Prostate gland (tissue), 2 donors: ENCODE measurements at regions not wholly inside any gene's neighbourhood (a gene's known extent, or its start where the extent isn't known, plus 50 kb on each side); places are given as distances from the start of the nearest gene placed in this dataset.
"Not testable (repeated sequence)": the region's sequence is repeated elsewhere in the genome, so short reads cannot be mapped to it uniquely, and the experiment has no call there.

Source experiments
- DNase-seq: peaks from one replicate; pipeline ENCODE4 v3.0.0-alpha.2; 2019; ENCODE audit warnings: low spot score
- H3K27ac ChIP-seq, 2 donors: fragments of 200-600 bp; sonication (generic); 2 replicates each; pipeline ENCODE4 v1.5.1; 2017 to 2019
- H3K27me3 ChIP-seq: fragments of 200-600 bp; sonication (generic); replicated peaks from 2 replicates; pipeline ENCODE4 v1.5.1; 2019; ENCODE audit not compliant: insufficient read depth
- H3K36me3 ChIP-seq, 2 donors: fragments of 200-600 bp; sonication (generic); 1 replicate in 1 of 2; 2 replicates in 1 of 2; pipeline versions ENCODE4 v1.5.1 to v1.8.1; 2017 to 2019
- H3K4me1 ChIP-seq: fragments of 200-600 bp; sonication (generic); replicated peaks from 2 replicates; pipeline ENCODE4 v1.5.1; 2019
- H3K4me3 ChIP-seq, 2 donors: fragments of 200-600 bp; sonication (generic); 2 replicates each; pipeline ENCODE4 v1.5.1; 2017 to 2019
- H3K9me3 ChIP-seq: fragments of 200-600 bp; sonication (generic); 2 replicates; pipeline ENCODE4 v1.5.1; 2017
- POLR2A ChIP-seq: fragments of 450-650 bp; IDR thresholded peaks from one replicate; pipeline ENCODE4 v1.6.1; 2016; ENCODE audit warnings: antibody characterized with exemption, mild to moderate bottlenecking
- POLR2AphosphoS5 ChIP-seq: sonication (generic); formaldehyde crosslinking; IDR thresholded peaks from one replicate; pipeline ENCODE4 v1.6.1; 2017; ENCODE audit warnings: antibody characterized with exemption
- WGBS: methylation state at CpG from one replicate; pipeline ENCODE4 v1.1.5; 2018; 5-methylcytosine and 5-hydroxymethylcytosine counted together
- intact Hi-C: fragments of 100-400 bp; cut with DNase I; formaldehyde crosslinking; loops from one replicate; pipeline ENCODE4 v1.14.2; 2022
- TF ChIP-seq, protein P1 (sequence below), 4 experiments: fragments of 200-600 bp in 2 of 4; fragments of 450-650 bp in 2 of 4; sonication (generic) in 2 of 4; IDR thresholded peaks; 1 replicate in 3 of 4; 2 replicates in 1 of 4; pipeline ENCODE4 v1.5.1; 2016 to 2019; ENCODE audit warnings: antibody characterized with exemption in 4 of 4, mild to moderate bottlenecking in 2 of 4, moderate library complexity in 2 of 4

DNA sequence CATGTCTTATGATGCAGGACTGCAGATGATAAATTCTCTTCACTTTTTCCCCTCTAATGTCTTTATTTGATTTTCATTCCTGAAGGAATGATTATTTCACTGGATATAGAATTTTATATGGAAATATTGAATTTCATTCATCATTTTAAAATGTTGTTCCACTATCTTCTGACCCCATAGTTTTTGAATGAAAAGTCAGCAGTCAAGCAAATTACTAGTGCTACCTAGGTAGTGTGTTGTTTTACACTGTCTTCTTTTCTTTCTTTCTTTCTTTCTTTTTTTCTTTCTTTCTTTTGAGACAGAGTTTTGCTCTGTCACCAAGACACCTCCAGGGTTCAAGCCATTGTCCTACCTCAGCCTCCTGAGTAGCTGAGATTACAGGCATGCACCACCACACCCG is 76.9 kb downstream of the WSB1 start:
- Histone ChIP-seq H3K9me3 (no peaks in the 10 kb centered on the region), H3K36me3 (no peaks in the 10 kb centered on the region), H3K27ac (no peak overlapping the region), H3K27me3 (no peaks in the 10 kb centered on the region), H3K4me1 (no peaks in the 10 kb centered on the region), H3K4me3 (no peak overlapping the region)
- WGBS = 100% methylated on average over 1 of the region's 1 CpG
- intact Hi-C loops = no loop called here
- TF ChIP-seq POLR2AphosphoS5 = no peak
- no peak for TF ChIP-seq POLR2A
- TF ChIP-seq, protein P1, sequence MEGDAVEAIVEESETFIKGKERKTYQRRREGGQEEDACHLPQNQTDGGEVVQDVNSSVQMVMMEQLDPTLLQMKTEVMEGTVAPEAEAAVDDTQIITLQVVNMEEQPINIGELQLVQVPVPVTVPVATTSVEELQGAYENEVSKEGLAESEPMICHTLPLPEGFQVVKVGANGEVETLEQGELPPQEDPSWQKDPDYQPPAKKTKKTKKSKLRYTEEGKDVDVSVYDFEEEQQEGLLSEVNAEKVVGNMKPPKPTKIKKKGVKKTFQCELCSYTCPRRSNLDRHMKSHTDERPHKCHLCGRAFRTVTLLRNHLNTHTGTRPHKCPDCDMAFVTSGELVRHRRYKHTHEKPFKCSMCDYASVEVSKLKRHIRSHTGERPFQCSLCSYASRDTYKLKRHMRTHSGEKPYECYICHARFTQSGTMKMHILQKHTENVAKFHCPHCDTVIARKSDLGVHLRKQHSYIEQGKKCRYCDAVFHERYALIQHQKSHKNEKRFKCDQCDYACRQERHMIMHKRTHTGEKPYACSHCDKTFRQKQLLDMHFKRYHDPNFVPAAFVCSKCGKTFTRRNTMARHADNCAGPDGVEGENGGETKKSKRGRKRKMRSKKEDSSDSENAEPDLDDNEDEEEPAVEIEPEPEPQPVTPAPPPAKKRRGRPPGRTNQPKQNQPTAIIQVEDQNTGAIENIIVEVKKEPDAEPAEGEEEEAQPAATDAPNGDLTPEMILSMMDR (IDR thresholded peaks at IDR 0.05) = no peak
- no peak for DNase-seq

DNA sequence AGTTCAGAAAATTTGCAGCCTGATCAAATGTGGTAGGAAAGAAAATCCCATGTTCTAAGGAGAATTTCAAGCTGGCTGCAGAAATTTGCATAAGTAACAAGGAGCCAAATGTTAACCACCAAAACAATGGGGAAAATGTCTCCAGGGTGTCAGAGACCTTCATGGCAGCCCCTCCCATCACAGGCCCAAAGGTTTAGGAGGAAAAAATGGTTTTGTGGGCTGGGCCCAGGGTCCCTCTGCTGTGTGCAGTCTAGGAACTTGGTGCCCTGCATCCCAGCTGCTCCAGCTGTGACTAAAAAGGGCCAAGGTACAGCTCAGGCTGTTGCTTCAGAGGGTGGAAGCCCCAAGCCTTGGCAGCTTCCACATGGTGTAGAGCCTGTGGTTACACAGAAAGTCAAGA is 79.8 kb downstream of the WSB1 start:
- H3K4me3 ChIP-seq, H3K27me3 ChIP-seq, intact Hi-C loops, H3K4me1 ChIP-seq, DNase-seq, H3K9me3 ChIP-seq, H3K36me3 ChIP-seq, H3K27ac ChIP-seq: not testable (repeated sequence)

DNA sequence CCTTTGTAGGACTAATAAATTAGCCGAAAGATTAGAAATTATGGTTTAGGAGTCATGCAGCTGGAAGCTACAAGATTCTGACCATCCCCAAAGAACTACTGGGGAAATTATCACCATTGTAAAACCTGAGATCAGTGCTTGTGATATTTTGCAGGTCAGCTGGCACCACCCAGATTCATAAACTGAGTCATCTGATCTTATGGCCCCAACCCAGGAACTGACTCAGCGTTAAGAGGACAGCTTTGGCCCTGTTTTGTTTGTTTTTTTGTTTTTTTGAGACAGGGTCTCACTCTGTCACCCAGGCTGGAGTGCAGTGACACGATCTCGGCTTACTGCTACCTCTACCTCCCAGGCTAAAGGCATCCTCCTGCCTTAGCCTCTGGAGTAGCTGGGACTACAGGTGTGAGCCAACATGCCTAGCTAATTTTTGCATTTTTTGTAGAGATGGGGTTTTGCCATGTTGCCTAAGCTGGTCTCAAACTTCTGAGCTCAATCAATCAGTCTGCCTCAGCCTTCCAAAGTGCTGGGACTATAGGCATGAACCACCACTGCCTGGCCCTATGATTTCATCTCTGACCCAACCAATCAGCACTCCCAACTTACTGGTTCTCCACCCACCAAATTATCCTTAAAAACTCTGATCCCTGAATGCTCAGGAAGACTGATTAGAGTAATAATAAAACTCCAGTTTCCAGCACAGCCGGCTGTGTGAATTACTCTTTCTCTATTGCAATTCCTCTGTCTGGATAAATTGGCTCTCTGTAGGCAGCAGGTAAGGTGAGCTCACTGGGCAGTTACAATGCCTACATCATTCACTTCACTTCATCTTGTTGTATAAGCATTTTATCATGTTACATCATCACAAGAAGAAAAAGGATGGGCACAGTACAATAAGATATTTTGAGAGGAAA is 79.4 kb upstream of the KSR1 start:
- Histone ChIP-seq H3K4me3 (no peak overlapping the region), H3K9me3 (no peaks in the 10 kb centered on the region), H3K27me3 (no peaks in the 10 kb centered on the region), H3K27ac (peak overlapping the region in 1 of 2 donors; percentile 20), H3K36me3 (no peaks in the 10 kb centered on the region), H3K4me1 (peaks cover 11% of the 10 kb centered on the region)
- DNase-seq = no peak
- 67% methylated on average over 5 of the region's 5 CpGs for WGBS
- intact Hi-C loops = no loop called here
- TF ChIP-seq POLR2A (no peak), POLR2AphosphoS5 (no peak)
- TF ChIP-seq, protein P1 (IDR thresholded peaks at IDR 0.05) = no peak

DNA sequence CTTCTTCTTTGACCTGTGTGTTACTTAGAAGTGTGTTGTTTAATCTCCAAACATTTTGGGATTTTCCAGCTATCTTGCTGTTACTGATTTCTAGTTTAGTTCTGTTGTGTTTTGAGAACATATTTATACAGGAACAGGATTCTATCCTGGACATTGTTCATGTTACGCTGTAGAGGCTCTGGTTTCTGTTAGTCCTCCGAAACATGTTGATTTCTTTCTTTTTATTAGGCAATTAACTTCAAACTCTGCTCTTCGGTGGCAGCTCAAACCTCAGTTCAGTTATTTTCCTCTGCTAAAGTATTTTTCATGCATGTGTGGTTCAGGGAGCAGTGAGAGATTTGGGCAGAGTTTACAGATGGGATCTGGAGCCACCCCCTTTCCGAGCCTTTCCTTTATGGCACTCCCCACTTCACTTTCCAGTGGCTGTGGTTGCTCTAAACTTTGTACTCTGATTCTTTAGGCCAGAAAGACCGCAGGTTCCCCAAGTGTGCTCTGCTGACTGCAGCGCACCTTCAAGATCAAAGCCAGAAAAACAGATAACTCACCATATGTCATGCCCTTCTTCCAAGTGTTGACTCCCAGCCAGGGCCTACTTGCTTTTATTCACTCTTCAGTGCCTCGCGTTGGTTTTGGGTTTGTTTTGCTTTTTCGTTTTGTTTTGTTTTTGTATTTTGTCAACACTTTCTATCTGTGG is 77.6 kb upstream of the KSR1 start:
- peaks cover 11% of the 10 kb centered on the region for H3K4me1 ChIP-seq
- H3K27ac ChIP-seq = peak overlapping the region; percentile 74 to 77
- 21% methylated on average over 9 of the region's 9 CpGs for WGBS

DNA sequence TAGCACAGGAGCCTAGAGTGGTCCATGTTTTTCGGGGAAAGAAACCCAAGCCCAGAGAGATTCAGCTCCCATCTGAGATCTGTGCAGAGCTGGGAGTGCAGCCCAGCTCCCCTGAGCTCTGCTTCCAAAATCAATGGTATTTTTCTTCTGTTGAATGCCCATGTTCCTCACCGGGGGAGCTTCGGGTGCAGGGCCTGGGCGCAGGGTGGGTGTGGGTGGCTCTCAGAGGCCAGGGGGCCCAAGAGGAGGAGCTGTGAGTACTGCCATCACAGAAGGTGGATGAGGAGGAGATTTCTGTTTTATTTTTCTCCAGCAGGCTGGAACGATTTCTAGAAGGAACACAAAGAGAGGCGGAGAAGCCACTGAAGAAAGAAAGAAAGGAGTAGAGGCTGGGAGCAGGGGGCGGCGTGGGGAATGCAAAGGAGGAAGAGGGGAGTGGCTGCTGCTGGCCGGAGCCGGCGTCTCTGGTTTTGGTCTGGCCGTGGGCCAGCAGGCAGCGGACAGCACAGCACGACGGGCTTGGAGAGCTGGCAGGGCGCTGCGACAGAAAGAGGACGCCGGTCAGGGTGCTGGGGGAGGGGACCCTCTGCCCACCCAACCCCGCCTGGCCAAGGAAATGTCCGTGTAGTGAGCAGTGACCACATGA is 76.2 kb upstream of the KSR1 start:
- Histone ChIP-seq H3K36me3 (no peaks in the 10 kb centered on the region), H3K9me3 (no peaks in the 10 kb centered on the region), H3K4me3 (peak overlapping the region in 1 of 2 donors; percentile 10), H3K27me3 (no peaks in the 10 kb centered on the region), H3K27ac (peak overlapping the region; percentile 74 to 77), H3K4me1 (peaks cover 11% of the 10 kb centered on the region)
- intact Hi-C loops = no loop called here
- no peak for TF ChIP-seq POLR2A
- no peak for TF ChIP-seq POLR2AphosphoS5
- TF ChIP-seq, protein P1 (IDR thresholded peaks at IDR 0.05) = no peak
- WGBS = 10% methylated on average over 19 of the region's 21 CpGs
- DNase-seq = peak; percentile 60

More for the DNA sequence above, 77.6 kb upstream of the KSR1 start:
- peak; percentile 14 for DNase-seq
- TF ChIP-seq POLR2A = no peak
- TF ChIP-seq POLR2AphosphoS5 = peak; percentile 56
- TF ChIP-seq, protein P1 (IDR thresholded peaks at IDR 0.05) = no peak
- no peaks in the 10 kb centered on the region for H3K9me3 ChIP-seq
- no peaks in the 10 kb centered on the region for H3K27me3 ChIP-seq
- intact Hi-C loops = no loop called here
- H3K36me3 ChIP-seq = no peaks in the 10 kb centered on the region
- H3K4me3 ChIP-seq = no peak overlapping the region
